ENCODE measurements at regions not wholly inside any gene's neighbourhood (a gene's known extent, or its start where the extent isn't known, plus 50 kb on each side); places are given as distances from the start of the nearest gene placed in this dataset.

DNA sequence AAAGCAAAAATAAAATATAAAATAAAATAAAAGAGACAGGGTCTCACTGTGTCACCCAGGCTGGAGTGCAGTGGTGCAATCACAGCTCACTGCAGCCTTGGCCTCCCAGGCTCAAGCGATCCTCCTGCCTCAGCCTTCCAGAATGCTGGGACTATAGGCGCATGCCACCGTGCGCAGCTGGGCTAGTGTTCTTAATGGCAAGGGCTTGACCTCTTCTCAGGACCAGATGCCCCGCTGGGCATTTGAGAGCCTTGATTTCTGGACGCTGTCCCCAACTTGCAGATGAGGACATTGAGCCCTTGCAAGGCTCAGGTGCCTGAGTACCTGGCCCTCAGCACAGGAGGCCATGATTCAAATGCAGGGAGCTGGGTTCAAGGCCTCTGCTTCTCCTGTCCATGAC lies 82.6 kb downstream of the DHCR7 start:
- POLR2A ChIA-PET = interaction anchor here (0.6 kb wide), 2 partner anchors 87 to 113 kb away, joined by 3 to 5 read pairs; partner anchors contain the start of genes NADSYN1 and SHANK2
- Histone ChIP-seq H3K4me3 (ENCODE audit: low read depth, low read length) (no peak overlapping the region), H3K9me3 (no peaks in the 10 kb centered on the region), H3K27me3 (replicated peaks; ENCODE audit: control insufficient read depth, insufficient read depth, low read length) (no peaks in the 10 kb centered on the region), H3K4me1 (no peaks in the 10 kb centered on the region), H3K36me3 (ENCODE audit: control insufficient read depth, insufficient read depth, low read length) (no peaks in the 10 kb centered on the region)
- Mint-ChIP-seq H3K36me3 (ENCODE audit: insufficient read depth, unreplicated experiment) (no peaks in the 10 kb centered on the region), H3K27ac (ENCODE audit: unreplicated experiment) (no peak overlapping the region), H3K9me3 (ENCODE audit: unreplicated experiment) (no peaks in the 10 kb centered on the region), H3K27me3 (ENCODE audit: insufficient read depth, unreplicated experiment) (no peaks in the 10 kb centered on the region), H3K4me3 (ENCODE audit: unreplicated experiment) (no peak overlapping the region), H3K4me1 (ENCODE audit: low read depth, unreplicated experiment) (no peaks in the 10 kb centered on the region)
- no peak for DNase-seq
- intact Hi-C loops (cut with micrococcal nuclease; ENCODE audit: unreplicated experiment) = no loop called here
- CTCF ChIA-PET = no interaction called here
- TF ChIP-seq CTCF (IDR thresholded peaks at IDR 0.05; ENCODE audit: insufficient read depth in 1 of 2, low read depth in 1 of 2, low read length in 1 of 2, severe bottlenecking in 1 of 2, unreplicated experiment in 1 of 2) = no peak
- no TSS peak for BruUV-seq (replicated peaks)

- ChIA-PET POLR2A (no interaction called here), CTCF (no interaction called here)
- Histone ChIP-seq H3K9me3 (no peaks in the 10 kb centered on the region), H3K4me3 (ENCODE audit: low read depth, low read length) (no peak overlapping the region), H3K27me3 (replicated peaks; ENCODE audit: control insufficient read depth, insufficient read depth, low read length) (no peaks in the 10 kb centered on the region), H3K4me1 (no peaks in the 10 kb centered on the region), H3K36me3 (ENCODE audit: control insufficient read depth, insufficient read depth, low read length) (no peaks in the 10 kb centered on the region)
- H3K4me3 Mint-ChIP-seq (ENCODE audit: unreplicated experiment) = no peak overlapping the region
- no peaks in the 10 kb centered on the region for H3K9me3 Mint-ChIP-seq (ENCODE audit: unreplicated experiment)
- no peak for TF ChIP-seq CTCF (IDR thresholded peaks at IDR 0.05; ENCODE audit: insufficient read depth in 1 of 2, low read depth in 1 of 2, low read length in 1 of 2, severe bottlenecking in 1 of 2, unreplicated experiment in 1 of 2)
- no peaks in the 10 kb centered on the region for H3K36me3 Mint-ChIP-seq (ENCODE audit: insufficient read depth, unreplicated experiment)
- intact Hi-C loops (cut with micrococcal nuclease; ENCODE audit: unreplicated experiment) = no loop called here
- H3K27ac Mint-ChIP-seq (ENCODE audit: unreplicated experiment) = no peak overlapping the region
- H3K27me3 Mint-ChIP-seq (ENCODE audit: insufficient read depth, unreplicated experiment) = no peaks in the 10 kb centered on the region
- H3K4me1 Mint-ChIP-seq (ENCODE audit: low read depth, unreplicated experiment) = no peaks in the 10 kb centered on the region
- no TSS peak for BruUV-seq (replicated peaks)
- no peak for DNase-seq
Observed at GRCh38 chr11:71364806-71365205, 83.4 kb downstream of the DHCR7 start.

GRCh38 chr11:71364176-71364671 lies 84.0 kb downstream of the DHCR7 start:
- no peaks in the 10 kb centered on the region for H3K4me1 ChIP-seq
- no peak overlapping the region for H3K4me3 ChIP-seq (ENCODE audit: low read depth, low read length)
- Mint-ChIP-seq H3K36me3 (ENCODE audit: insufficient read depth, unreplicated experiment) (no peaks in the 10 kb centered on the region), H3K27ac (ENCODE audit: unreplicated experiment) (no peak overlapping the region), H3K4me1 (ENCODE audit: low read depth, unreplicated experiment) (no peaks in the 10 kb centered on the region), H3K9me3 (ENCODE audit: unreplicated experiment) (peaks cover 5% of the 10 kb centered on the region), H3K27me3 (ENCODE audit: insufficient read depth, unreplicated experiment) (peaks cover 2% of the 10 kb centered on the region), H3K4me3 (ENCODE audit: unreplicated experiment) (no peak overlapping the region)
- DNase-seq = no peak
- TF ChIP-seq CTCF (IDR thresholded peaks at IDR 0.05; ENCODE audit: insufficient read depth in 1 of 2, low read depth in 1 of 2, low read length in 1 of 2, severe bottlenecking in 1 of 2, unreplicated experiment in 1 of 2) = no peak
- no peaks in the 10 kb centered on the region; the same call in 1 of the 2 replicates for H3K9me3 ChIP-seq
- no TSS peak for BruUV-seq (replicated peaks)
- intact Hi-C loops (cut with micrococcal nuclease; ENCODE audit: unreplicated experiment) = no loop called here
- H3K27me3 ChIP-seq (replicated peaks; ENCODE audit: control insufficient read depth, insufficient read depth, low read length) = no peaks in the 10 kb centered on the region
- H3K36me3 ChIP-seq (ENCODE audit: control insufficient read depth, insufficient read depth, low read length) = no peaks in the 10 kb centered on the region
- POLR2A ChIA-PET = no interaction called here
- CTCF ChIA-PET = no interaction called here

Data from Caco-2 (cell line).